GM06990 (cell line): ENCODE measurements at regions not wholly inside any gene's neighbourhood (a gene's known extent, or its start where the extent isn't known, plus 50 kb on each side); places are given as distances from the start of the nearest gene placed in this dataset.

ENCODE experiments used
- DNase-seq: peaks from one replicate; pipeline ENCODE4 v3.0.0-alpha.2; 2011; ENCODE audit not compliant: insufficient read length; ENCODE audit errors: extremely low read depth
- H3K27me3 ChIP-seq: replicated peaks from 2 replicates; pipeline ENCODE4 v1.6.0; 2011; ENCODE audit warnings: low read length; ENCODE audit not compliant: control insufficient read depth, insufficient read depth
- H3K36me3 ChIP-seq: 2 replicates; pipeline ENCODE4 v1.5.1; 2011; ENCODE audit warnings: low read length; ENCODE audit not compliant: control insufficient read depth, insufficient read depth
- H3K4me3 ChIP-seq: replicated peaks from 2 replicates; pipeline ENCODE4 v1.5.1; 2011; ENCODE audit warnings: low read depth, mild to moderate bottlenecking, control low read depth, low read length
- TF ChIP-seq, protein P1 (sequence below): IDR thresholded peaks from 2 replicates; pipeline ENCODE4 v1.5.1; 2011; ENCODE audit warnings: low read length, control low read depth, mild to moderate bottlenecking, inconsistent platforms; ENCODE audit not compliant: insufficient read depth, poor library complexity, severe bottlenecking

DNA sequence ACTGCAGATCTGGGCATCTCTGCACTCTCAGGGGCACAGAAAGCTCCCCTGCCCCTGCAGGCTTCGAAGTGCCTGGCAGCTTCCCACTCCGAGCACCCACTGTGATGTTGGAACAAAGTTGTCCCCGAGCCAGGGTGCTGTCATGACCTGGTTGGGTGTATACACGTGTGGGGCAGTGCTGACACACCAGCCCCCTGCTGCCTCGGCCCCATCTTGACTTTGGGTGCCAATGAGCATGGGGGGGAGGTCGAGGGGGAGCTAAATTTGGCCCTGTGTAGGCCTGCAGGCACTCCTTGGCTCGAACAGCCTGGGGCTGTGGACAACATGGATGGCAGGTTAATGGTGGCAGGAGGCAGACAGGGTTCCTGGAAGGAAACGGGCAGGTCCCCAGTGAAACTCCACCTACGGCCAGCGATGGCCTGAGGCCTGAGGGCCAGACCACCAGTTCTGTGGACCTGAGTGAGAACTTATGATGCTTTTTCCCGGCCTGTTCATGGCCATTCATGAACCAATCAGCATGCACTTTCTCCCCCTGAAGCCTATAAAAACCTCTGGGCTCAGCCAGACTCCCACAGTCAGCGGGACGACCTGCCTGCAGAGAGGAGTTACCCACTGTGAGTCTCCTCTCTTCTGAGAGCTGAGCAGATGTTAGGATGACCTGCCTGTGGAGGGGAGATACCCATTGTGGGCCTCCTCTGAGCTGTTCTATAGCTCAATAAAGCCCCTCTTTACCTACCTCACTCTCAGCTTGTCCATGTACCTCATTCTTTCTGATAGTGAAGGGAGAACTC lies 1029.1 kb upstream of the GBE1 start:
- no peak for DNase-seq
- no peaks in the 10 kb centered on the region for H3K27me3 ChIP-seq
- no peak overlapping the region for H3K4me3 ChIP-seq
- no peaks in the 10 kb centered on the region for H3K36me3 ChIP-seq
- TF ChIP-seq, protein P1, sequence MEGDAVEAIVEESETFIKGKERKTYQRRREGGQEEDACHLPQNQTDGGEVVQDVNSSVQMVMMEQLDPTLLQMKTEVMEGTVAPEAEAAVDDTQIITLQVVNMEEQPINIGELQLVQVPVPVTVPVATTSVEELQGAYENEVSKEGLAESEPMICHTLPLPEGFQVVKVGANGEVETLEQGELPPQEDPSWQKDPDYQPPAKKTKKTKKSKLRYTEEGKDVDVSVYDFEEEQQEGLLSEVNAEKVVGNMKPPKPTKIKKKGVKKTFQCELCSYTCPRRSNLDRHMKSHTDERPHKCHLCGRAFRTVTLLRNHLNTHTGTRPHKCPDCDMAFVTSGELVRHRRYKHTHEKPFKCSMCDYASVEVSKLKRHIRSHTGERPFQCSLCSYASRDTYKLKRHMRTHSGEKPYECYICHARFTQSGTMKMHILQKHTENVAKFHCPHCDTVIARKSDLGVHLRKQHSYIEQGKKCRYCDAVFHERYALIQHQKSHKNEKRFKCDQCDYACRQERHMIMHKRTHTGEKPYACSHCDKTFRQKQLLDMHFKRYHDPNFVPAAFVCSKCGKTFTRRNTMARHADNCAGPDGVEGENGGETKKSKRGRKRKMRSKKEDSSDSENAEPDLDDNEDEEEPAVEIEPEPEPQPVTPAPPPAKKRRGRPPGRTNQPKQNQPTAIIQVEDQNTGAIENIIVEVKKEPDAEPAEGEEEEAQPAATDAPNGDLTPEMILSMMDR, result no peak

- no peaks in the 10 kb centered on the region for H3K27me3 ChIP-seq
- H3K36me3 ChIP-seq, result no peaks in the 10 kb centered on the region
- no peak overlapping the region for H3K4me3 ChIP-seq
- no peak for DNase-seq
- TF ChIP-seq, protein P1, result no peak
These were observed 1021.7 kb upstream of the GBE1 start for GRCh38 chr3:82783194-82783593.

- no peaks in the 10 kb centered on the region for H3K27me3 ChIP-seq
- no peak overlapping the region for H3K4me3 ChIP-seq
- TF ChIP-seq, protein P1, result no peak
- no peaks in the 10 kb centered on the region for H3K36me3 ChIP-seq
- no peak for DNase-seq
These were observed 1011.8 kb upstream of the GBE1 start for GRCh38 chr3:82773207-82773606.

- TF ChIP-seq, protein P1, result no peak
- DNase-seq, result no peak
- Histone ChIP-seq H3K36me3 (no peaks in the 10 kb centered on the region), H3K27me3 (no peaks in the 10 kb centered on the region), H3K4me3 (no peak overlapping the region)
These were observed 1003.1 kb upstream of the GBE1 start for GRCh38 chr3:82764521-82764920.

GRCh38 chr3:82761858-82762257 lies 1000.4 kb upstream of the GBE1 start:
- Histone ChIP-seq H3K4me3 (no peak overlapping the region), H3K36me3 (no peaks in the 10 kb centered on the region)
- TF ChIP-seq, protein P1, result no peak

More at GRCh38 chr3:82761858-82762257, 1000.4 kb upstream of the GBE1 start:
- no peak for DNase-seq
- no peaks in the 10 kb centered on the region for H3K27me3 ChIP-seq
